ENCODE measurements at regions not wholly inside any gene's neighbourhood (a gene's known extent, or its start where the extent isn't known, plus 50 kb on each side); places are given as distances from the start of the nearest gene placed in this dataset.

- Histone ChIP-seq H3K36me3 (ENCODE audit: control insufficient read depth, insufficient read depth, low read length) (no peaks in the 10 kb centered on the region), H3K4me1 (ENCODE audit: control insufficient read depth, insufficient read depth, low read length, poor library complexity, severe bottlenecking) (no peaks in the 10 kb centered on the region), H3K27ac (ENCODE audit: insufficient read depth, low read length, poor library complexity, severe bottlenecking) (no peak overlapping the region), H3K27me3 (replicated peaks; ENCODE audit: control insufficient read depth, insufficient read depth, low read length, poor library complexity, severe bottlenecking) (peaks cover 4% of the 10 kb centered on the region), H3K9me3 (ENCODE audit: control insufficient read depth, low read length) (no peaks in the 10 kb centered on the region), H3K4me3 (ENCODE audit: insufficient read depth, low read depth, low read length, poor library complexity, severe bottlenecking) (no peak overlapping the region)
- no peak for DNase-seq
These were observed 133.6 kb downstream of the SP3 start for GRCh38 chr2:173831312-173832229.

GRCh38 chr2:173834141-173834540, 131.0 kb downstream of the SP3 start:
- H3K36me3 ChIP-seq (ENCODE audit: control insufficient read depth, insufficient read depth, low read length), result no peaks in the 10 kb centered on the region
- H3K27ac ChIP-seq (ENCODE audit: insufficient read depth, low read length, poor library complexity, severe bottlenecking), result no peak overlapping the region
- no peaks in the 10 kb centered on the region for H3K4me1 ChIP-seq (ENCODE audit: control insufficient read depth, insufficient read depth, low read length, poor library complexity, severe bottlenecking)
- H3K9me3 ChIP-seq (ENCODE audit: control insufficient read depth, low read length), result no peaks in the 10 kb centered on the region
- DNase-seq, result no peak
- peaks cover 4% of the 10 kb centered on the region for H3K27me3 ChIP-seq (replicated peaks; ENCODE audit: control insufficient read depth, insufficient read depth, low read length, poor library complexity, severe bottlenecking)
- no peak overlapping the region for H3K4me3 ChIP-seq (ENCODE audit: insufficient read depth, low read depth, low read length, poor library complexity, severe bottlenecking)

- Histone ChIP-seq H3K4me3 (ENCODE audit: insufficient read depth, low read depth, low read length, poor library complexity, severe bottlenecking) (no peak overlapping the region), H3K9me3 (ENCODE audit: control insufficient read depth, low read length) (no peaks in the 10 kb centered on the region), H3K4me1 (ENCODE audit: control insufficient read depth, insufficient read depth, low read length, poor library complexity, severe bottlenecking) (no peaks in the 10 kb centered on the region), H3K36me3 (ENCODE audit: control insufficient read depth, insufficient read depth, low read length) (no peaks in the 10 kb centered on the region), H3K27me3 (replicated peaks; ENCODE audit: control insufficient read depth, insufficient read depth, low read length, poor library complexity, severe bottlenecking) (no peaks in the 10 kb centered on the region), H3K27ac (ENCODE audit: insufficient read depth, low read length, poor library complexity, severe bottlenecking) (no peak overlapping the region)
- DNase-seq, result no peak
These were observed 129.4 kb downstream of the SP3 start for GRCh38 chr2:173835726-173836125.

- Histone ChIP-seq H3K36me3 (ENCODE audit: control insufficient read depth, insufficient read depth, low read length) (no peaks in the 10 kb centered on the region), H3K27me3 (replicated peaks; ENCODE audit: control insufficient read depth, insufficient read depth, low read length, poor library complexity, severe bottlenecking) (no peaks in the 10 kb centered on the region), H3K27ac (ENCODE audit: insufficient read depth, low read length, poor library complexity, severe bottlenecking) (no peak overlapping the region), H3K9me3 (ENCODE audit: control insufficient read depth, low read length) (no peaks in the 10 kb centered on the region), H3K4me3 (ENCODE audit: insufficient read depth, low read depth, low read length, poor library complexity, severe bottlenecking) (no peak overlapping the region), H3K4me1 (ENCODE audit: control insufficient read depth, insufficient read depth, low read length, poor library complexity, severe bottlenecking) (no peaks in the 10 kb centered on the region)
- DNase-seq, result no peak
These were observed 124.1 kb downstream of the SP3 start for GRCh38 chr2:173841110-173841509.

- DNase-seq, result no peak
- Histone ChIP-seq H3K4me3 (ENCODE audit: insufficient read depth, low read depth, low read length, poor library complexity, severe bottlenecking) (no peak overlapping the region), H3K27me3 (replicated peaks; ENCODE audit: control insufficient read depth, insufficient read depth, low read length, poor library complexity, severe bottlenecking) (no peaks in the 10 kb centered on the region), H3K4me1 (ENCODE audit: control insufficient read depth, insufficient read depth, low read length, poor library complexity, severe bottlenecking) (no peaks in the 10 kb centered on the region), H3K9me3 (ENCODE audit: control insufficient read depth, low read length) (no peaks in the 10 kb centered on the region), H3K36me3 (ENCODE audit: control insufficient read depth, insufficient read depth, low read length) (no peaks in the 10 kb centered on the region), H3K27ac (ENCODE audit: insufficient read depth, low read length, poor library complexity, severe bottlenecking) (no peak overlapping the region)
These were observed 121.6 kb downstream of the SP3 start for GRCh38 chr2:173843526-173843925.

GRCh38 chr2:173851141-173851641, 114.0 kb downstream of the SP3 start:
- H3K9me3 ChIP-seq (ENCODE audit: control insufficient read depth, low read length), result no peaks in the 10 kb centered on the region
- H3K36me3 ChIP-seq (ENCODE audit: control insufficient read depth, insufficient read depth, low read length), result no peaks in the 10 kb centered on the region
- H3K4me1 ChIP-seq (ENCODE audit: control insufficient read depth, insufficient read depth, low read length, poor library complexity, severe bottlenecking), result no peaks in the 10 kb centered on the region
- DNase-seq, result no peak
- H3K27me3 ChIP-seq (replicated peaks; ENCODE audit: control insufficient read depth, insufficient read depth, low read length, poor library complexity, severe bottlenecking), result no peaks in the 10 kb centered on the region
- no peak overlapping the region for H3K27ac ChIP-seq (ENCODE audit: insufficient read depth, low read length, poor library complexity, severe bottlenecking)
- no peak overlapping the region for H3K4me3 ChIP-seq (ENCODE audit: insufficient read depth, low read depth, low read length, poor library complexity, severe bottlenecking)

- H3K9me3 ChIP-seq (ENCODE audit: control insufficient read depth, low read length), result no peaks in the 10 kb centered on the region
- no peak for DNase-seq
- no peaks in the 10 kb centered on the region for H3K27me3 ChIP-seq (replicated peaks; ENCODE audit: control insufficient read depth, insufficient read depth, low read length, poor library complexity, severe bottlenecking)
- no peaks in the 10 kb centered on the region for H3K36me3 ChIP-seq (ENCODE audit: control insufficient read depth, insufficient read depth, low read length)
- H3K4me3 ChIP-seq (ENCODE audit: insufficient read depth, low read depth, low read length, poor library complexity, severe bottlenecking), result no peak overlapping the region
- H3K27ac ChIP-seq (ENCODE audit: insufficient read depth, low read length, poor library complexity, severe bottlenecking), result no peak overlapping the region
- H3K4me1 ChIP-seq (ENCODE audit: control insufficient read depth, insufficient read depth, low read length, poor library complexity, severe bottlenecking), result no peaks in the 10 kb centered on the region
These were observed 111.0 kb downstream of the SP3 start for GRCh38 chr2:173854141-173854540.

- no peak for DNase-seq
- Histone ChIP-seq H3K9me3 (ENCODE audit: control insufficient read depth, low read length) (no peaks in the 10 kb centered on the region), H3K27ac (ENCODE audit: insufficient read depth, low read length, poor library complexity, severe bottlenecking) (no peak overlapping the region), H3K4me3 (ENCODE audit: insufficient read depth, low read depth, low read length, poor library complexity, severe bottlenecking) (no peak overlapping the region), H3K36me3 (ENCODE audit: control insufficient read depth, insufficient read depth, low read length) (no peaks in the 10 kb centered on the region), H3K4me1 (ENCODE audit: control insufficient read depth, insufficient read depth, low read length, poor library complexity, severe bottlenecking) (no peaks in the 10 kb centered on the region), H3K27me3 (replicated peaks; ENCODE audit: control insufficient read depth, insufficient read depth, low read length, poor library complexity, severe bottlenecking) (no peaks in the 10 kb centered on the region)
These were observed 110.3 kb downstream of the SP3 start for GRCh38 chr2:173854840-173855239.

- Histone ChIP-seq H3K4me3 (ENCODE audit: insufficient read depth, low read depth, low read length, poor library complexity, severe bottlenecking) (no peak overlapping the region), H3K36me3 (ENCODE audit: control insufficient read depth, insufficient read depth, low read length) (no peaks in the 10 kb centered on the region), H3K9me3 (ENCODE audit: control insufficient read depth, low read length) (no peaks in the 10 kb centered on the region), H3K27ac (ENCODE audit: insufficient read depth, low read length, poor library complexity, severe bottlenecking) (no peak overlapping the region), H3K4me1 (ENCODE audit: control insufficient read depth, insufficient read depth, low read length, poor library complexity, severe bottlenecking) (no peaks in the 10 kb centered on the region), H3K27me3 (replicated peaks; ENCODE audit: control insufficient read depth, insufficient read depth, low read length, poor library complexity, severe bottlenecking) (no peaks in the 10 kb centered on the region)
- no peak for DNase-seq
These were observed 109.5 kb downstream of the SP3 start for GRCh38 chr2:173855661-173856060.
